Eye (tissue), 1 donor: ENCODE measurements at regions not wholly inside any gene's neighbourhood (a gene's known extent, or its start where the extent isn't known, plus 50 kb on each side); places are given as distances from the start of the nearest gene placed in this dataset.

Source experiments
- DNase-seq: peaks from one replicate; pipeline ENCODE4 v3.0.0-alpha.2; 2015

DNA sequence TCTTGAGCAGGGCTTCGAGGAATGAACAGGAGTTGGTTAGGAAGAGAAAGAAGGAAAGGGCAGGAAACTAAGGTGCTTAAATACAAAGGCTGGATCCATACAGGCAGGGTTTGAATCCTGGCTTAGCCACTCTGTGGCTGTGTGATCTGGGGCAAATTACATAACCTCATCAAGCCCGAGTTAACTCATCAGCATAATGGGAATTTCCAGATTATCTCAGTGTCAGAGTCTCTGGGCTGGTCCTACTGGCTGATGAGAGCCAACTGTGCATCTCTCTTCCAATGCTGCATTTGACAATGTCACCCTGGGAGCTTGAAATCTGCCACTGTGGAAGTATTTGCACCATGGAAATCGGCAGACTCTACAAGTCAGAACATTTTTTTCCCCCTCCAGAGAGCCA is 83.8 kb upstream of the SLC6A6 start:
- no peak for DNase-seq

GRCh38 chr3:14319654-14320182 is 82.7 kb upstream of the SLC6A6 start:
- DNase-seq, result peak; percentile 59

DNA sequence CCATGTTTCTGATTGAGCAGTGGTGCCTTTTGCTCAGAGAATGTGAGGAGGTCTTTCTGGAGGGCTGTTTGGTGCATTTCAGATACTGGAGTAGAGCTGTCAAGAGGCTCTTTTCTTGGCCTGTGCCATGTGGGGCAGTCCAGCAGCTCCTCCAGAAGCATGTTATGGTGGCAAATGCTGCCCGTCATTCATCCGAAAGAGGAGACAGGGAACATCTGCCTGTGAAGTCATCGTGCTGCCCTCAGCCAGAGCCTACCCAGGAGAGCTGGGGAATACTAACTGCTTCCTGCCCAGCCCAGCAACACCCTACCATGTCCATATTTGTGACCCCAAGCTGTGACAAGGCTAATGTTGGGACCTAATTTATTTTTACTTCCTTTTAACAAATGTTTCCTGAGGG is 82.2 kb upstream of the SLC6A6 start:
- no peak for DNase-seq

DNA sequence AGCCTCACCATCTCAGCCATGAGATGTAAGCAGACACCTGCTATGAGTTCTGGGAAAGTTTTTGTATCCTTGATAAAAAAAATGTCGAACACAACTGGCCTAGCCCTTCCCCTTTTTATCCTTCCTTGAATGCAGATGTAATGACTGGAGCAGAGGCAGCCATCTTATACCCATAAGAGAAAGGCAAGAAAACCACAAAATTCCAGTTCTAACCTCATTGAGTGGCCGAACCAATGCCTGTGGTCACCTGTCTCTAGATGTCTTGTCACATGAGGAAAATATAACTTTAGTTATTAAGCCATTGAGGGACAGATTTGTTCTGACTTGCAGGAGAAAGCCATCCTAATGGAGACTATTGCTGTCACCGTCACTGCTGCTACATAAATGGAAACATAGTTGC is 80.4 kb upstream of the SLC6A6 start:
- DNase-seq, result no peak

DNA sequence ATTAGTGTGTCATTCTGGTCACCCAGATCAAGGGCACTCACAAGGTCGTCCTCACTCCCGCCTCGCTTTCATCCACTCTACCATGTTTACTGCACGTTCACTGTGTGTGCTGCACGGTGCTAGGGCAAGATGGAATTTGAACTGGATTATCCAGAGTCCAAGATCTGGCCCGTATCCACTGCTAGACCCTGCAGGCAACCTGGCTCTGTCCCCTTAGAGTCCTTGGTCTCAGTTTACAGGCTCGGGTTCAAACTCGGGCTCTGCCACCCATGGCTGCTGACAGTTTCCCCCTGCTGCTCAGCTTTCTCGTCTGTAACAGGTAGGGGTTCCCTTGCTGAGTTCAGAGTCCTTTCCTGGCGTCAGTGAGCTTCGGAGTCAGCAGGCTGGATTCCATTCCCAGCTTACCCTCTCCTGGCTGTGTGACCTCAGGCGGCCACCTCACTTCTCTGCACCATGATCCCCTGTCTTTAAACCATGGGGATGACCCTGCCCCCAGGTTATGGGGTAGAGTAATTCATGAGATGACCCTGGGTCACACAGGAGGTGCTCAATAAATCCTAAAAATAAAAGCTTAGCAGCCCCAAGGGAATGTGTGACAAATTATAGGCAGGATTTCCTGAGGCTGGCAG is 79.6 kb upstream of the SLC6A6 start:
- no peak for DNase-seq

DNA sequence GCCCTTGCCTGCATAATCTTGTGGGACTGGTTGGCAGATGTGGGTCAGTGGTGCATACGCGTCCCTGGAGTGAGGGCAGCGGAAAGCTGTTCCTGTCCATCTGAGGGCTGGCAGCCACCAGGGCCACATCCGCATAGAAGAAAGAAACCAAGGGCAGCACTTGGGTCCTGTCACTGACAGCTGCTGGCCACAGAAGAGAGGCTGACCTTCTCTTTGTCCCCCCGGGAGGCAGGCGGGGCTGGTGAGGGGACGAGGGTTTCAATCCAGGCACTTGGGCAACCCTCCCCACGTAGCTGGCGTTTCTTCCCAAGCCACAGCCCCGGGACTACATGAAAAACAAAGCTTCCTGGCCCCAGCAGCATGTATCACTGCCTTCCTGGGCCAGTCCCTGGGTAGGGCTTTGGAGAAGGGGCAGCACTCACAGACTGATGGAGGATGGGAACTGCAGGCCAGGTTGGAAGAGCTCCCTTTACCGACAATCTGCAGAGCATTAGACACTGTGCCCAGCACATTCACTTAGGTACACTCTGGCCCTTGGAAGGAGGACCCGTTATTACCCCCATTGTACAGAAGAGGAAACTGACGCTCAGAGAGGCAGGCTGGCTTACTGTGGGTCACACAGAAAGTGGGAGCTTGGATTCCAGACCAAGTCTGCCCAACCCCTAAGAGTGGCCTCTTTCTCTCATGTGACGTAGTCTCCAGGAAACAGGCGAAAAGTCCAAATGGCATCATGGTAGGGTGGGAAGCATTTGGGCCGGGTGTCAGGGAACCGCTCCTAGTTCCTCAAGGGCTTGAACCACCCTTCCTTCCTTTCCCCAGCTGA is 78.8 kb upstream of the SLC6A6 start:
- DNase-seq, result peak; percentile 41

GRCh38 chr3:14324224-14324944 is 78.0 kb upstream of the SLC6A6 start:
- DNase-seq, result no peak

GRCh38 chr3:14328422-14328821 is 74.0 kb upstream of the SLC6A6 start:
- no peak for DNase-seq

DNA sequence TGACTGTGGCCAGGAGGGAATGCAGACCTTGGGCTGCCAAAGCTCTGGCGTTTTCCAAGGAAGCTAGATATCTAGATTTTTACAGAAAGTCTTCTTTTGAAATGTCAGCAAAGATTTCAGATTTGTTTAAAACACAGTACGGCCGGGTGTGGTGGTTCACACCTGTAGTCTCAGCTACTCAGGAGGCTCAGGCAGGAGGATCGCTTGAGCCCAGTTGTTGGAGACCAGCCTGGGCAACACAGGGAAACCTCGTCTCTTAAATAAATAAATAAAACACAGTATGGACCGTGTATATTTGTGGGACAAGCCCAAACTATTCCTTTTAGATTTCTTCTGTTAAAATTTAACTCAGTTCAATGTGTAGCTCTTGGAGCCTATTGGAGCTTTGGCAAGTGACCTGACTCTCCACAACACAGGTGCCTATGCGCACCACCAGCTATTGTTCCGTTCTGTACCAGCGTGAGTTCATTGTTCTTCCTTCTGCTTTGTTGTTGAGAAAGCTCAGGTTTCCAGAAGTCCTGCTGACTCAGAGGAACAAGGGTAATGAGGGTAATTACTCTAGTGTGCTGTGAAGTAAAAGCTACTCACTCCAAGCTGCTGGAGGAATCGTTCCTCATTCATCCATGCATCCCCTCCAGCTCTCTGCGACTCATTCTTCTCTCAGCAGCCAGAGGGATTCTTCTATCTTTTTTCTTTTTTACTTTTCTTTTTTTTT is 73.1 kb upstream of the SLC6A6 start:
- DNase-seq, result peak; percentile 74

DNA sequence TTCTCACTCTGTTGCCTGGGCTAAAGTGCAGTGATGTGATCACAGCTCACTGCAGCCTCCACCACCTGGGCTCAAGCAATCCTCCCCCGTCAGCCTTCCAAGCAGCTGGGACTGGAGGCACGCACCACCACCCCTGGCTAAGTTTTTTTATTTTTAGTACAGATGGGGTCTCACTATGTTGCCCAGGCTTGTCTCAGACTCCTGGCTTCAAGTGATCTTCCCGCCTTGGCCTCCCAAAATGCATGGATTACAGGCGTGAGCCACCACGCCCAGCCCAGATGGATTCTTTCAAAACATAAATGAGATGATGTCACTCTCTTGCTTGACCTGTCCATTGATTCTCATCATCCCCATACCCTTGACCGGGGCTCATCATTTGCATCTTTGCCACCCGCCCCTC is 72.6 kb upstream of the SLC6A6 start:
- no peak for DNase-seq

DNA sequence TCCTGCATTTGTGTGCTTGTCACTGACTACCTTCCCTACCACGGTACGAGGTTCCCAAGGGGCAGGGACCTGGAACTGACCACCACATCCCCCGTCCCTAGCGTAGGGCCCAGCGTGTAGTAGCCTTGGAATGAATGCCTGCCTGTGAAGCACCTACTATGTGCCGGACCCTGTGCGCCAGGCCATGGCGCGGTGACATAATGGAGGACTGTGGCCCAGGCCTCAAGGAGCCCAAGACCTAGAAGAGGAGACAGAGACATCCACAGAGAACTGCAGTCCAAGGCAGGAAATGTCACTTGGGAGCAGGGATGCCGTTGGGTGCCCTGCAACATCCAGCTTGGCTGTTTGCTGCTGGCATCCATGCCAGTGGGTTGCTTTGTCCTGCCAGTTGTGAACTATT is 71.9 kb upstream of the SLC6A6 start:
- no peak for DNase-seq

- DNase-seq, result no peak
These were observed 71.2 kb upstream of the SLC6A6 start for GRCh38 chr3:14331251-14331650.

DNA sequence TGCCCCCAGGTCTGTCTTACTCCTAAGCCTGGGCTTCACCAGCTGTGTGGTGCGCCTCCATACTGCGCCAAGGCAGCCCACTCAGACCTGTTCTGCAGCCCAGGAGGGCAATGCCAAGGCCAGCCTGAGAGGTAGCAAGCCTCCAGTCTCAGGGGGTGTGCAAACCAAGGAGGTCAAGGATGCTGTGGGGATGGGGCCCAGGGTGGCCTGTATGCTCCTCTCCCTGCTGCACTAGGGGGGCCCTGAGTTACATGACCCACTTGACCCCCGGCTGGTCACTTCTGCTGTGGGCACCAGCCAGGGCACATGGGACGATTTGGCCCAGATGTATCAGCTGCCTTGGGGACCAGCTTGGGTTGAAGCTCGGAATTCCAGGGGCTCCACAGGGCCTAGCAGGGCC is 70.0 kb upstream of the SLC6A6 start:
- no peak for DNase-seq

GRCh38 chr3:14333215-14333614 is 69.2 kb upstream of the SLC6A6 start:
- DNase-seq, result no peak

- no peak for DNase-seq
These were observed 68.8 kb upstream of the SLC6A6 start for GRCh38 chr3:14333621-14334020.

DNA sequence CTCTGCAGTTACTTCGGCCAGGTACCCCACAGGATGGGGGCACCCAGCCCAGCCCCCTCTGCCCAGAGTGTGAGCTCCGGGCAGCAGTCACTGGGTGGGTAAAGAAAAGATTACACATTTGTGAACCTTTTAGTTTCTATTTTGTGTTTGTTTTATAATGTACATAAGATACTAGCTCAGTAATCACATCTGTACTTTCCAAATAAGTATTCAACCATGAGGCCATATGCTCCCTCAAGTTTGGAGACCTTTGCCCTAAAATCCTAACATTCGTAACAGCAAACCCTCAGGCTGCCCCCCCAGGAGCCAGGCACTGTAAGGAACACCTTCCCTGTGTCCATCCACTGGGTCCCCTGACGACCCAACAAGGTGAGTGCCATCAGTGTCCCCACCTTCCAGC is 68.3 kb upstream of the SLC6A6 start:
- no peak for DNase-seq

GRCh38 chr3:14334936-14335335 is 67.5 kb upstream of the SLC6A6 start:
- no peak for DNase-seq

DNA sequence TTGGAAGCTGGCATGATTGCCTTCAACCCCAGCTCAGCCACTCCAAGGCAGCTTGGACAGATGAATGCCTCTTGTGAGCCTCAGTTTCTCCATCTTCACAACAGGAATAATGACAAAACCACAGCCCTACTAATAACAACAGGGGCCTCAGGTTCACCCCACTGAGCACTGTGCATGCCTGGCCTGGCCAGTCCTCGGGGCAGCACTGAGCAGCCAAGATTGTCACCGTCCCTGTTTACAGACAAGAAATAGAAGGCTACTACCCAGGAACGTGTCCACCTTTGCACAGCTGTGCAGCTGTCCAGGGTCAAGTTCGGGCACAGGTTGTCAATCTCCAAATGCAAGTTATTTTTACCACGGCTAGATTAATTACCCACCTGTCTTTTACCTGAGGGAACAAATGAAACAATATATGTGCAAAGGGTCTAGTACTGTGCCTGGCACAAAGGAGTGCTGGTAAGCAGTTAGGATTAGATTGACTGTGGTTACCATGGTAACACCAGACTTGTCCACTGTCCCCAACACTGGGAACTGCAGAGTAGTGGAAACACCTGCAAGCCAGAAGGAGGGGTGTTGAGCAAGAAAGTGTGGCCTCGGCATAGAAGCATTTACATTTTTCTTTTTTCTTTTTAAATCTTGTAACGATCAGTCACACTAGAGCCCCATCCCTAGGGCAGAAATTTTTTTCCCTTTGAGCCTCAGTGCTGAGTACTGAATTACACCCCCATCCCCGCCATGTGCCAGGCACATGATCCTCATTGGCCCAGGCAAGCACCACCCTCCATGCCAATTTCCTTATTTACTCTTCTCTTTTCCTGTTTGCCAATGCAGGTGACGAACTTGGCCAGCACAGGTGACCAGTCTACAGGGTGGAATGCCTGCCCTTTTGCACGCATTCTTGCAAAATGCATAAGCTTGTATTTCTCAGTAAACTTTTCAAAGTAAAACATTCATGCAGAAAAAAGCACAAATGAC is 66.3 kb upstream of the SLC6A6 start:
- no peak for DNase-seq

- DNase-seq, result no peak
These were observed 65.4 kb upstream of the SLC6A6 start for GRCh38 chr3:14336749-14337598.

- DNase-seq, result no peak
These were observed 64.6 kb upstream of the SLC6A6 start for GRCh38 chr3:14337828-14338227.

DNA sequence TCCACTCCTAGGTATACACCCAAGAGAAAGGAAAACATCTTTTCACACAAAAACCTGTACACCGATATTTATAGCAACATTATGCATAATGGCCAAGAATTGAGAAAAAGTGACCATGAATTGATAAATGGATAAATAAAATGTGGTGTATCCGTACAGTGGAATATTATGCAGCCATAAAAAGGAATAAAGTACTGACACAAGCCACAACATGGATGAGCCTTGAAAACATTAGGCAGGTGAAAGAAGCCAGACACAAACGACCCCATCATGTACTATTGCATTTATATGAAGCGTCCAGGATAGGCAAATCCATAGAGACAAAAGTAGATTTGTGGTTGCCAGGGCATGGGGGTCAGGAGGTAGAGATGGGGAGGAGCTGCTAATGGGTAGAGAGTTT is 64.2 kb upstream of the SLC6A6 start:
- DNase-seq, result no peak
